ENCODE measurements at regions not wholly inside any gene's neighbourhood (a gene's known extent, or its start where the extent isn't known, plus 50 kb on each side); places are given as distances from the start of the nearest gene placed in this dataset.
"Not testable (repeated sequence)": the region's sequence is repeated elsewhere in the genome, so short reads cannot be mapped to it uniquely, and the experiment has no call there.

GRCh38 chr14:38929416-38929815 lies 173.6 kb downstream of the SEC23A start:
- no peaks in the 10 kb centered on the region for H3K79me2 ChIP-seq
- H3K9me3 ChIP-seq (ENCODE audit: low read depth): no peaks in the 10 kb centered on the region
- no peak for DNase-seq (ENCODE audit: low spot score)
- no peaks in the 10 kb centered on the region for H3K9me2 ChIP-seq (replicated peaks; ENCODE audit: insufficient read depth)
- no peak overlapping the region for H2AFZ ChIP-seq
- H3K36me3 ChIP-seq (replicated peaks; ENCODE audit: insufficient read depth, low read depth): no peaks in the 10 kb centered on the region
- TF ChIP-seq EZH2 (IDR thresholded peaks at IDR 0.05; ENCODE audit: borderline replicate concordance) (no peak), EZH2phosphoT487 (IDR thresholded peaks at IDR 0.05; ENCODE audit: low read depth, severe bottlenecking, unreplicated experiment) (no peak), CTCF (IDR thresholded peaks at IDR 0.05; ENCODE audit: poor library complexity) (no peak)
- H4K20me1 ChIP-seq (ENCODE audit: insufficient read depth, poor library complexity, severe bottlenecking): no peaks in the 10 kb centered on the region
- no peak overlapping the region for H3K4me2 ChIP-seq
- no peak overlapping the region for H3K27ac ChIP-seq
- no peak overlapping the region for H3K4me3 ChIP-seq
- H3K27me3 ChIP-seq: no peaks in the 10 kb centered on the region
- H3K4me1 ChIP-seq (ENCODE audit: insufficient read depth): no peaks in the 10 kb centered on the region

DNA sequence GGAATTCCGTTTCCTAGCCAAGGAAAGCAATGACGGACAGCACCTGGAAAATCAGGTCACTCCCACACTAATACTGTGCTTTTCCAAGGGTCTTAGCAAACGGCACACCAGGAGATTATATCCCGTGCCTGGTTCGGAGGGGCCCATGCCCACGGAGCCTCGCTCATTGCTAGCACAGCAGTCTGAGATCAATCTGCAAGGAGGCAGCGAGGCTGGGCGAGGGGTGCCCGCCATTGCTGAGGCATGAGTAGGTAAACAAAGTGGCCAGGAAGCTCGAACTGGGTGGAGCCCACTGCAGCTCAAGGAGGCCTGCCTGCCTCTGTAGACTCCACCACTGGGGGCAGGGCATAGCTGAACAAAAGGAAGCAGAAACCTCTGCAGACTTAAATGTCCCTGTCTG lies 181.1 kb downstream of the SEC23A start:
- not testable (repeated sequence) for H3K4me2 ChIP-seq; H3K79me2 ChIP-seq; H3K36me3 ChIP-seq (replicated peaks; ENCODE audit: insufficient read depth, low read depth); H3K4me1 ChIP-seq (ENCODE audit: insufficient read depth); H3K27me3 ChIP-seq; H3K9me3 ChIP-seq (ENCODE audit: low read depth); DNase-seq (ENCODE audit: low spot score); H3K4me3 ChIP-seq; H2AFZ ChIP-seq; H3K27ac ChIP-seq; H4K20me1 ChIP-seq (ENCODE audit: insufficient read depth, poor library complexity, severe bottlenecking); H3K9me2 ChIP-seq (replicated peaks; ENCODE audit: insufficient read depth)
- WGBS (ENCODE audit: low lambda C conversion rate, missing lambda C conversion rate): 93% methylated on average over 11 of the region's 11 CpGs

DNA sequence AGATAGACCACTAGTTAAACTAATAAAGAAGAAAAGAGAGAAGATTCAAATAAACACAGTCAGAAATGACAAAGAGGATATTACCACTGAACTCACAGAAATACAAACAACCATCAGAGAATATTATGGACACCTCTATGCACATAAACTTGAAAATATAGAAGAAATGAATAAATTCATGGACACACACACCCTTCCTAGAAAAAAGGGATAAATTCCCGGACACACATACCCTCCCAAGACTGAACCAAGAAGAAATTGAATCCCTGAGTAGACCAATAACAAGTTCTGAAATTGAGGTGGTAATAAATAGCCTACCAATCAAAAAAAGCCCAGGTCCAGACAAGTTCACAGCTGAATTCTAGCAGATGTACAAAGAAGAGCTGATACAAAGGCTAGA lies 187.9 kb downstream of the SEC23A start:
- 67% methylated on average over 1 of the region's 1 CpG for WGBS (ENCODE audit: low lambda C conversion rate, missing lambda C conversion rate)
- Histone ChIP-seq H3K27me3 (no peaks in the 10 kb centered on the region), H3K9me3 (ENCODE audit: low read depth) (no peaks in the 10 kb centered on the region), H3K36me3 (replicated peaks; ENCODE audit: insufficient read depth, low read depth) (no peaks in the 10 kb centered on the region), H2AFZ (no peak overlapping the region), H3K4me1 (ENCODE audit: insufficient read depth) (no peaks in the 10 kb centered on the region), H3K4me3 (no peak overlapping the region), H3K27ac (no peak overlapping the region), H3K9me2 (replicated peaks; ENCODE audit: insufficient read depth) (no peaks in the 10 kb centered on the region), H3K79me2 (no peaks in the 10 kb centered on the region), H3K4me2 (no peak overlapping the region), H4K20me1 (ENCODE audit: insufficient read depth, poor library complexity, severe bottlenecking) (no peaks in the 10 kb centered on the region)
- DNase-seq (ENCODE audit: low spot score): no peak
- TF ChIP-seq EZH2 (IDR thresholded peaks at IDR 0.05; ENCODE audit: borderline replicate concordance) (no peak), EZH2phosphoT487 (IDR thresholded peaks at IDR 0.05; ENCODE audit: low read depth, severe bottlenecking, unreplicated experiment) (no peak), CTCF (IDR thresholded peaks at IDR 0.05; ENCODE audit: poor library complexity) (no peak)

- Histone ChIP-seq H4K20me1 (ENCODE audit: insufficient read depth, poor library complexity, severe bottlenecking) (no peaks in the 10 kb centered on the region), H2AFZ (no peak overlapping the region), H3K79me2 (no peaks in the 10 kb centered on the region), H3K27ac (no peak overlapping the region), H3K4me2 (no peak overlapping the region), H3K9me3 (ENCODE audit: low read depth) (no peaks in the 10 kb centered on the region), H3K4me3 (no peak overlapping the region), H3K9me2 (replicated peaks; ENCODE audit: insufficient read depth) (no peaks in the 10 kb centered on the region), H3K4me1 (ENCODE audit: insufficient read depth) (no peaks in the 10 kb centered on the region), H3K27me3 (no peaks in the 10 kb centered on the region), H3K36me3 (replicated peaks; ENCODE audit: insufficient read depth, low read depth) (no peaks in the 10 kb centered on the region)
- 61% methylated on average over 1 of the region's 1 CpG for WGBS (ENCODE audit: low lambda C conversion rate, missing lambda C conversion rate)
- TF ChIP-seq EZH2phosphoT487 (IDR thresholded peaks at IDR 0.05; ENCODE audit: low read depth, severe bottlenecking, unreplicated experiment) (no peak), CTCF (IDR thresholded peaks at IDR 0.05; ENCODE audit: poor library complexity) (no peak), EZH2 (IDR thresholded peaks at IDR 0.05; ENCODE audit: borderline replicate concordance) (no peak)
- no peak for DNase-seq (ENCODE audit: low spot score)
Observed at GRCh38 chr14:38910092-38910491, 192.9 kb downstream of the SEC23A start.
